Activated B cell treated with CpG ODN at 0.5 μM for 24 hours (primary cell): ENCODE measurements at regions not wholly inside any gene's neighbourhood (a gene's known extent, or its start where the extent isn't known, plus 50 kb on each side); places are given as distances from the start of the nearest gene placed in this dataset.

Experiments
- ATAC-seq: fragments of 200-7000 bp; cut with Tn5 transposase; one replicate; pipeline ENCODE4 v1.10.0; 2021; ENCODE audit warnings: low read depth, mild to moderate bottlenecking, moderate library complexity
- CTCF ChIA-PET: fragments of 350-600 bp; sonication (Branson Sonifier 250); formaldehyde crosslinking; loops from one replicate; lab custom pipeline; 2021; ENCODE audit warnings: antibody characterized with exemption; lab: Charles Lee
- POLR2A ChIA-PET: fragments of 350-600 bp; sonication (Branson Sonifier 250); formaldehyde crosslinking; loops from one replicate; lab custom pipeline; 2021; ENCODE audit warnings: antibody characterized with exemption; lab: Charles Lee
- DNase-seq: peaks from one replicate; pipeline ENCODE4 v3.0.0; 2022
- H3K27ac Mint-ChIP-seq: one replicate; pipeline ENCODE4 v1.8.0; 2020; ENCODE audit warnings: mixed read lengths
- H3K27me3 Mint-ChIP-seq: one replicate; pipeline ENCODE4 v1.8.0; 2021; ENCODE audit warnings: mixed read lengths
- H3K36me3 Mint-ChIP-seq: one replicate; pipeline ENCODE4 v1.8.0; 2021; ENCODE audit warnings: low read depth, mixed read lengths
- H3K4me1 Mint-ChIP-seq: one replicate; pipeline ENCODE4 v1.8.0; 2021; ENCODE audit warnings: mixed read lengths
- H3K4me3 Mint-ChIP-seq: one replicate; pipeline ENCODE4 v1.8.0; 2020; ENCODE audit warnings: mild to moderate bottlenecking, mixed read lengths
- H3K9me3 Mint-ChIP-seq: one replicate; pipeline ENCODE4 v1.8.0; 2020; ENCODE audit warnings: mixed read lengths
- intact Hi-C: fragments of 100-400 bp; cut with micrococcal nuclease; formaldehyde crosslinking; loops from one replicate; pipeline ENCODE4 v1.15.1; 2024
- TF ChIP-seq, protein P1 (sequence below): fragments of 200-600 bp; IDR thresholded peaks from one replicate; pipeline ENCODE4 v1.8.0; 2022; ENCODE audit warnings: antibody characterized with exemption, mild to moderate bottlenecking

- CTCF ChIA-PET, result interaction anchor here (2.0 kb wide), 1 partner anchor 27 kb away, joined by 5 read pairs; no protein-coding TSS in a partner anchor
- POLR2A ChIA-PET, result interaction anchor here (1.1 kb wide), 1 partner anchor 29 kb away, joined by 3 read pairs; no protein-coding TSS in a partner anchor
Measured at GRCh38 chr21:25215698-25216384, 391.4 kb downstream of the MRPL39 start.

DNA sequence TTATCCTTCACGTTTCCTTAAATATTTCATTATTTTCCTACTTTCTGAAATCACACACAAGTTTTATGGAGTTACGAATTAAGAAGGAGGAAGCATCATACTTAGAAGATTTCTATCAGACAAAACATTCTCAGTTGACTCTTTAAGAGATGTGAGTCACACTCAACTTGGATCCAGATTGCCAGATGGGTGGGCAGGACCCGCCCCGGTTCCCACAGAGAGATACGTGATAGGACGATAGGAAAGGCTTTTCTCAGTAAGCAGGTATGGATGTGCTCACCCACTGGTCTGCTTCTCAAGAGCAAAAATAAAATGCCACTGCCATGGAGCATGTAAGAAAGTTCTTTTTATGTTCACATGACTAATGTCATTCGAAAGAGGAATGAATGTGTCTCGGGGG lies 392.6 kb downstream of the MRPL39 start:
- ATAC-seq, result no peak
- Mint-ChIP-seq H3K9me3 (peaks cover 16% of the 10 kb centered on the region), H3K36me3 (peaks cover 4% of the 10 kb centered on the region), H3K4me1 (peaks cover 31% of the 10 kb centered on the region), H3K27ac (no peak overlapping the region), H3K4me3 (no peak overlapping the region), H3K27me3 (no peaks in the 10 kb centered on the region)
- ChIA-PET CTCF (no interaction called here), POLR2A (no interaction called here)
- no peak for DNase-seq
- TF ChIP-seq, protein P1, sequence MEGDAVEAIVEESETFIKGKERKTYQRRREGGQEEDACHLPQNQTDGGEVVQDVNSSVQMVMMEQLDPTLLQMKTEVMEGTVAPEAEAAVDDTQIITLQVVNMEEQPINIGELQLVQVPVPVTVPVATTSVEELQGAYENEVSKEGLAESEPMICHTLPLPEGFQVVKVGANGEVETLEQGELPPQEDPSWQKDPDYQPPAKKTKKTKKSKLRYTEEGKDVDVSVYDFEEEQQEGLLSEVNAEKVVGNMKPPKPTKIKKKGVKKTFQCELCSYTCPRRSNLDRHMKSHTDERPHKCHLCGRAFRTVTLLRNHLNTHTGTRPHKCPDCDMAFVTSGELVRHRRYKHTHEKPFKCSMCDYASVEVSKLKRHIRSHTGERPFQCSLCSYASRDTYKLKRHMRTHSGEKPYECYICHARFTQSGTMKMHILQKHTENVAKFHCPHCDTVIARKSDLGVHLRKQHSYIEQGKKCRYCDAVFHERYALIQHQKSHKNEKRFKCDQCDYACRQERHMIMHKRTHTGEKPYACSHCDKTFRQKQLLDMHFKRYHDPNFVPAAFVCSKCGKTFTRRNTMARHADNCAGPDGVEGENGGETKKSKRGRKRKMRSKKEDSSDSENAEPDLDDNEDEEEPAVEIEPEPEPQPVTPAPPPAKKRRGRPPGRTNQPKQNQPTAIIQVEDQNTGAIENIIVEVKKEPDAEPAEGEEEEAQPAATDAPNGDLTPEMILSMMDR, result no peak
- intact Hi-C loops, result loop anchor here (5.0 kb wide), 1 partner anchor 43 kb away; no protein-coding TSS in a partner anchor

More at GRCh38 chr21:25215698-25216384, 391.4 kb downstream of the MRPL39 start:
- TF ChIP-seq, protein P1, result no peak
- ATAC-seq (peak; percentile 90), DNase-seq (no peak)
- Mint-ChIP-seq H3K36me3 (peaks cover 6% of the 10 kb centered on the region), H3K4me3 (peak overlapping the region; percentile 35), H3K27me3 (no peaks in the 10 kb centered on the region), H3K4me1 (peaks cover 31% of the 10 kb centered on the region), H3K9me3 (peaks cover 16% of the 10 kb centered on the region), H3K27ac (peak overlapping the region; percentile 42)
- intact Hi-C loops, result loop anchor here (1.0 to 5.0 kb wide), 4 partner anchors 19 to 41 kb away; no protein-coding TSS in a partner anchor

- intact Hi-C loops, result no loop called here
- no peak for DNase-seq
- H3K36me3 Mint-ChIP-seq, result peaks cover 8% of the 10 kb centered on the region
- no peak for ATAC-seq
- TF ChIP-seq, protein P1, result no peak
- POLR2A ChIA-PET, result no interaction called here
- no peaks in the 10 kb centered on the region for H3K27me3 Mint-ChIP-seq
- CTCF ChIA-PET, result no interaction called here
- no peak overlapping the region for H3K4me3 Mint-ChIP-seq
- peaks cover 12% of the 10 kb centered on the region for H3K4me1 Mint-ChIP-seq
- peaks cover 15% of the 10 kb centered on the region for H3K9me3 Mint-ChIP-seq
- no peak overlapping the region for H3K27ac Mint-ChIP-seq
Measured at GRCh38 chr21:25199944-25200343, 407.3 kb downstream of the MRPL39 start.

GRCh38 chr21:25191141-25191540 lies 416.1 kb downstream of the MRPL39 start:
- ChIA-PET POLR2A (interaction anchor here (0.7 to 5.8 kb wide), 3 partner anchors 13 to 276 kb away, joined by 3 to 89 read pairs (median 3); no protein-coding TSS in a partner anchor), CTCF (interaction anchor here (1.3 kb wide), 1 partner anchor 15 kb away, joined by 3 read pairs; no protein-coding TSS in a partner anchor)
- DNase-seq, result no peak
- TF ChIP-seq, protein P1, result no peak
- peak overlapping the region; percentile 66 for H3K27ac Mint-ChIP-seq
- no peaks in the 10 kb centered on the region for H3K27me3 Mint-ChIP-seq
- ATAC-seq, result no peak
- H3K9me3 Mint-ChIP-seq, result no peaks in the 10 kb centered on the region
- intact Hi-C loops, result loop anchor here (2.0 kb wide), 1 partner anchor 50 kb away; no protein-coding TSS in a partner anchor
- H3K4me1 Mint-ChIP-seq, result peaks cover 50% of the 10 kb centered on the region
- H3K36me3 Mint-ChIP-seq, result no peaks in the 10 kb centered on the region
- H3K4me3 Mint-ChIP-seq, result peak overlapping the region; percentile 6

- no peaks in the 10 kb centered on the region for H3K9me3 Mint-ChIP-seq
- ChIA-PET CTCF (interaction anchor here (1.5 to 2.1 kb wide), 2 partner anchors 12 to 26 kb away, joined by 5 to 16 read pairs; no protein-coding TSS in a partner anchor), POLR2A (interaction anchor here (1.2 to 5.8 kb wide), 3 partner anchors 12 to 40 kb away, joined by 3 to 89 read pairs (median 6); no protein-coding TSS in a partner anchor)
- ATAC-seq (no peak), DNase-seq (no peak)
- intact Hi-C loops, result loop anchor here (1.0 to 10.0 kb wide), 4 partner anchors 8 to 295 kb away; no protein-coding TSS in a partner anchor
- H3K27me3 Mint-ChIP-seq, result no peaks in the 10 kb centered on the region
- H3K4me1 Mint-ChIP-seq, result peaks cover 66% of the 10 kb centered on the region
- no peaks in the 10 kb centered on the region for H3K36me3 Mint-ChIP-seq
- no peak overlapping the region for H3K4me3 Mint-ChIP-seq
- H3K27ac Mint-ChIP-seq, result peak overlapping the region; percentile 61
- TF ChIP-seq, protein P1, result no peak
Measured at GRCh38 chr21:25189497-25189896, 417.8 kb downstream of the MRPL39 start.
